ENCODE measurements at regions not wholly inside any gene's neighbourhood (a gene's known extent, or its start where the extent isn't known, plus 50 kb on each side); places are given as distances from the start of the nearest gene placed in this dataset.

DNA sequence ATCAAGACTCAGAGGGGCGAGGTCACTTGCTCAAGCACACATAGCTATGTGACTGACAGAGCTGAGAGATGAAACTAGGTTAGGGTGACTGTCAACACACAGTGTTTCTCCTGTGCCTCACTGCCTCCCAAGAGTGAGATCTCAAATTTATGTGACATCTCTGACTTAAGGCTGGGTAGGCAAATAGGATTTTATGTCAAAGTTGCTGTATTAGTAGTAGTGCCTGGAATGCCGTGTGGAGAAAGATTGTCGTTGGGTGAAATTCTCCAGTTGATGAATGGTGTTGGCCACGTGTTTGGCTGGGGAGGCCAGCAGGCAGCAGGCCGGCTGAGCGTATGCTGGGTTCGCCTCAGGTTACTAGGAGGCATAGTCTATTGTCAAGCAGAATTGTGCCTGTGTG is 148.3 kb upstream of the BMPER start:
- peak; percentile 89 for DNase-seq

DNA sequence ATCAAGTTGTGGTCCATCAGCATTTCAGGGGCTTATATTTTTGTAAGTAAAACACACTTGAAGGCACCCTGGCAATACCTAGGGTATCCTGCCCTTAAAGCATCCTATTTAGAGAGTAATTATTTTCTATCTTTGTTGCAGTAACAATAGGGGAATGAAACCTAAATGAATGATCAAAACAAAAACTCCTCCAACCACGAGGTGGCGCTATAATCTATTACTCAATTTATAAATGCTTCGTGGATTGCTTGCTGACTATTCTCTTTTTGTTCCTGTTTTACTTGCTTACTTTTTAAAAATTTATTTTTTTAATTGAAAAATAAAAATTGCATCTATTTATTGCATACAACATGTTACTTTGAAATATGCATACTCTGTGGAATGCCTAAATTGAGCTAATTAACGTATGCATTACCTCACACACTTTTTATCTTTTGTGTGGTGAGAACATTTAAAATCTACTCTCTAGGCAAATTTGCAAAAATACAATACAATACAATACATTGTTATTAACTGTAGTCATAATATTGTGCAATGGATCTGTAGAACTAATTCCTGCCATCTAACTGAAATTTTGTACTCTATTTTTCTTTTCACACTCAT is 147.7 kb upstream of the BMPER start:
- peak; percentile 53 for DNase-seq

DNA sequence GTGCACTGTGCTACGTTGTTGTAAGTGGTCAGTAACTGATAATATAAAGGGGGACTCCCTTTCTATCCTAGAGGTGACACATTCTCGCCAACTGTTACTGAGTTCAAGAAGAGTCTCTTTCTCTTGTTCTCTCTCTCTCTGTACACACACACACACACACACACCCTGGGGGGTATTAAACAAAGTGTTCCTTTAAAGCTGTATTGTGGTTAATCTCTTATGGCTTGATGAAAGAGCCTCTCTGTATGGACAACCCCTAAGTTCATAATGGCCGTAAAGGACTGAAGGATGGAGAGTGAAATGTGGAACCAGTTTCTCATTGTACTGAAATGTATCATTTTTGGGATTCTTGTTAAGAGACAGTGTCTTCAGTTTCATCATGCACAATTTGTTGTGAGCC is 145.2 kb upstream of the BMPER start:
- DNase-seq = no peak

DNA sequence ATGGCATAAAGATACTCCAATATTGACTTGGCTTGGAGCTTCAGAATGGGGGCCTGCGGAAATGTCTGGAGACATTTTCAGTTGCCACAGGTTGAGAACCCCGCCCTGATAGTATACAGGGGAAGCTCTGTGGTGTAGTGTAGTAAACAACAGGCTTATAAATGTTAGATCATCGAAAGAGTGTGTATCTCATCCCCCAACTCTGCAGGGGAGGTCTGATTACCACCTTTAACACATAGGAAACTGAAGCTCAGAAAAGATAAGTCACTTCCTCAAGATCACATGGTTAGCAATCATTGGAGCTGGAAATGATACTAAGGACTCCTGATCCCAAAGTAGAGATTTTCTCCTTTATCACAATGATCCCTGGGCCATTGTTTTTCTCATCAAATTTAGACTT is 144.5 kb upstream of the BMPER start:
- DNase-seq = no peak

DNA sequence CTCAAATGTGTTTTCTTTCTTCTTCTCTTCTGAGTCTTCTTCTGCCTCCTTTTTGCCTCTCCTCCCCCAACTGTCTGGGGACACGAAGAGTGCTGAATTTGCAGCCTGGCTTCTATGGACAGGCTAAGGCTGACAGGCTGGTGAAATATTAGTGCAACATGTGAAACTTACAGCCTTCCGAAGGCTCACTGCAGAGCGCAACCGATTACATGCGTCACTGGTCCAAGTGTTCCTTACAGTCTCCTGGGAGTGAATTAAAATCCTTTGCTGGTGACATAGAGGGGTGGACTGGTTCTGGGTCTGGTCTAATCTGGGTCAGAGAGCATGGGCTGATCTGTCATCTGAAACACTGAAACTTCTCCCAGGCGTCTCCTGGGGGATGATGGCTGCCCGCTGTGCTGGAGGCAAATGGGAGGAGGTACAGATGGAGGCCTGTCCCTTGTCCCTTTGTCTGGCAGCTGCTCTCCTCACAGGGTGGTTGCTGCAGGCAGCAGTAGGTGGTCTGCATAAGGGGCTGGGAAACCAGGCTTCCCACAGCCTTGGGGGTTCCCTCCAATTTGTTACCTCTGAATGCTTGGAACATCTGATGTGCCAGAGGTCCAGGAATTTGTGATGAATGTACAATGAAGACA is 143.8 kb upstream of the BMPER start:
- peak; percentile 73 for DNase-seq

DNA sequence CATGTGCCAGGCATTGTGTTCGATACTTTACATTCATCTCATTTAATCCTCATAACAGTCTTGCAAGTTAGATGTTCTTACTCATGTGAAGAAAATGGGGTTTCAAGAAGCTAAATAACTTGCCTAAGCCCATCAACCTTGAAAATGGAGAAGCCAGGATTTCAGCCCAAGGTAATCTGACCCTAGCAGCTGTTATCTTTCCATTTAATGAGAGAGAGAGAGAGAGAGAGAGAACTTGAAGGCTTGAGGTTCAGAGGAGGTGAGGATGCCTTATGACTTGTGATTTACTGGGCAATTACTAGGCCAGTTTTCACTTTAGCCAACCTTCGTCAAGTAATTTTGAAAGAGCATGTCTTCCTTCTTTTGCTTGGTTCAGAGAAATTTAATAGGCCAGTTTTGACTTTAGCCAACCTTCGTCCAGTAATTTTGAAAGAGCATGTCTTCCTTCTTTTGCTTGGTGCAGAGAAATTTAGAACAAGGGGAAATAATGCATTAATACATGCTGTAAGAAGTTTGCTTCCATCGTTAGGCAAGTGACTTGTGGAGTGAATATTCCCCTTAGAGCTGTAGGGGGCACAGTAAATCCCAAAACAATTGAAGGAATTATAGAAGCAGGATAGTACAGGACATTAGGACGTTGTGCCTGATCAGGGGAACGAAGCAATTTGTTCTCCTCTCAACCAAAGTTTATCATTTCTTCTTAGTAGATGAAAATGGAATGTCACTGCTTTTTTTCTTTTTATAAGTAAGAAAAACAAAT is 143.0 kb upstream of the BMPER start:
- DNase-seq = no peak

DNA sequence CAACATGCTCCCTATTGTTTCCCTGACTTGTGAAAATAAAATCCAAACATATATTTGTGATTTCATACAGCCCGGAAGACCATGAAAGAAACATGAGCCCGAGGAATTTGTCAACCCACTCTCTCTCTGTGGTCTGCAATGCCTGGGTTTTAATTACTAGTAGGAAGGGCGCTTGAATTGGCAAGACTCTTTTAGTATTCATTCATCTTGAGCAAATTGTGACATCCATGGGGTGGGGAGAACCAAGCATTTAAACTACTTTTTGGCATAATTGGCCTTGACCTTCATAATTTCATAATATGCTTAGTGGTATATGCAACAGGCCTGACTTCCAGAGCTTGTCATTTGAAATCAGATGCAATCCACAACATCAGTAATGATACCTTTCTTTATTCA is 142.4 kb upstream of the BMPER start:
- DNase-seq = peak; percentile 52

DNA sequence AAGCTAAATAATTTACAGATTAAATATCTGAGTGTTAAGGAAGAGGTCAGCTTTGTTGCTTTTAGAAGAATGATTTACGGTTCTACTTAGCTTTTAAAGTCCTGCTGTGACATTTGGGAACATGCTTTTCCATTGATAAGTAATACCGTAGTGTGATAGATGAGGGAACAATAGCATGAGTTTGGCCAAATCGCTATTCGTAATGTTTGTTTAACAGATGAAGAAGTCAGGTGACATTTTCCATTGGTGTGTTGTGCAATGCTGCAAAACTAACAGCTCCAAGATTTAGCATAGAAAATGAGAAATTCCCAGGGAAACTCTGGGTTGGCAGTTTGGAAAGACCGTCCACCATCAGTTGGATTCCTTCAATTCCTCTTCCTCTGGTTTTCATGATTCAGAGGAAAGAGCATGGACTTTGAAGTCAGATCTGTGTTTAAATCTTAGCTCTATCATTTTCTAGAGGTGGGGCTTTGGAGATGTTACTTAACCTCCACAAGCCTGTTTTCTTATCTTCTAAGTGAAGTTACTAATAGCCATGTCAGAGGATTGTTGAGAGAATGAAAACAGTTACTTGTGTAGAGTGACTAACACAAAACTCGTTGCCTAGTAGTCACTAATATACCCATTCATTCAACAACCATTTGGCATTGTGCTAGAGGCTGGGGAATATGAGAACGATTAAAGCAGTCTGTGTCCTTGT is 140.4 kb upstream of the BMPER start:
- DNase-seq = peak; percentile 64

DNA sequence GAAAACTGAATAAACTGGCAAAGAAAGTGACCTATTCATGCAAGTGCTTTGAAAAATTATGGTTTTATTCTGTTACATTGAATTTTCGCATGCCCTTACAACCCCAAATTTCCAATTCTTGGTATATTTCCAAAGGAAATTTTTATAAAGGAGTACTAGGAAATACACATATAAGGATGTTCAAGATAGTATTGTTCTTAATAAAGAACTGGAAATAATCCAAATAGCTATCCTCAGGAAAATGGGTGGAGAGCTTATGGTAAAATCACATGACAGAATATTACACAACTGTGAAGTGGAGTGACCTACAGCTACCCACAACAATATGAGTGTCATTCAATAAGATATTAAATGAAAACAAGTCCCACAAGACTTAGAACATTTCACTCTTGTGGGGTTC is 138.9 kb upstream of the BMPER start:
- DNase-seq = no peak

DNA sequence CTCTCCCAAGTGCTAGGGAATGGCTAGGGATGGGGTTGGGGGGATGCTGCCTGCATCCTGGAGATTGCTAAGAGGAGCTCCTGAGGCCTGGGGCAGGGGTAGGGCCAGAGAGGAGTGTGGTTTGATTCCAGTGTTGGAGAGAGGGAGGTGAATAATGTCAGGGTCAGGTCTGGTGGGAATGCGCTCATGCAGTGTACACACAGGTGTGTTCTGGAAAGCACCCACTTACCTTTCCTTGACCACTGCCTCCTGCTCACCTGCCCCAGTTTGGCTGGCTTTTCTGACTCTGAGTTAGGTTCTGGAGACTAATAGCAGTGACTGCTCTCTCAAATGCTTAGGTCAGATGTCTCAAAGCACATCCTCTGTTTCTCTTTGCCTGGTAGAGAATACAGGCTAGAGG is 135.4 kb upstream of the BMPER start:
- DNase-seq = no peak

DNA sequence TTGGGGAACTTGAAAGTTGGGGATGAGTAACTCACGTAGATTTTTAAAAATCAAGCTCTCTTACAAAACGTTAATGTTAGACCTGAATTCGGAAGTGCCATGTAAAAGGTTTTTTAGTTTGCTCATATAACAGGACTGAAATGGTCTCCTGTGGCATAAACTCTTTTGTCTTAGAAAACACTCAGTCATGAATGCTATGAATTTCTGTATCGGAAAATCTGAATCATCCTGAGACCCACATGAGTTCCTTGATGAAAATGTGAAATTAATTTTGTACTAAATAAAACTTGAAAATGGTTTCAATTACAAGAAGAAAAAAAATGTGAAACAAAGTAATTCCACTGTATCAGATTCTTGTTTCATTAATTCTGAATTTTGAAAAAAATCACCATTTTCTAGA is 134.8 kb upstream of the BMPER start:
- DNase-seq = no peak

DNA sequence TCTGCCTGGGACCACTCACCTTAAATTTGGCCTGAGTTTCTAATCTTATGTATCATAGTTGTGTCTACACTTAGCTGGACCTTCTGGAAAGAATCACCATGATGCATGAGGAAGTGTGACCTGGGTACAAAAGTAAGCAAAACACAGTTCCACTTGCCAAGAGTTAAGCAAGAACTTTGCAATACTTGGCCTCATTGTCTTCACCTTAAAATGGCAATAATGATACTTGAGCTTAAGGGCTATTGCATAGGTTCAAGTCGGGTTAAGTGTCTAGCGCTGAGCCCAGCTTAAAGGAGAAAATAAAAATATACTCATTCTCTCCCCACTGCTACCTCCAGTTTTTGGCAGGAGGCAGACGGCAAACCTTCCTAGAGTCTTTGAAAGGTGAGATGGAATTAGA is 133.9 kb upstream of the BMPER start:
- DNase-seq = no peak

DNA sequence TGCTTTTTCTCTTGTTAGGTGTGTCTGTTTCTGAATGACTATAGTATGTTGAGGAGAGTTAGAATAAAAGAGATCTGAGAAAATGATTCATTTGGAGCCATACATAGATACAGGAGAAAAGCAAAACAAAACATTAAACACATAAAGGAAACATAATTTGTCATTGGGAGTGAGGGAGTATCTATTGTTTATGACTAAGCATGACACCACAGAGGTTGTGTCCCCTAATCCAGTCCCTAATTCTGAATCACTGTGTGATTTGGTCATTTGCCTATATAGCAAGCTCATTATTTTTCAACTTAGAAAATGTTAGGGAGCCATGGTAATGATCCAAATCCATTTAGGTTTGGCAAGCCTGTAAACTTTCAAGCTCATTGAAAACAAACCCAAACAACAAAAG is 132.3 kb upstream of the BMPER start:
- no peak for DNase-seq

DNA sequence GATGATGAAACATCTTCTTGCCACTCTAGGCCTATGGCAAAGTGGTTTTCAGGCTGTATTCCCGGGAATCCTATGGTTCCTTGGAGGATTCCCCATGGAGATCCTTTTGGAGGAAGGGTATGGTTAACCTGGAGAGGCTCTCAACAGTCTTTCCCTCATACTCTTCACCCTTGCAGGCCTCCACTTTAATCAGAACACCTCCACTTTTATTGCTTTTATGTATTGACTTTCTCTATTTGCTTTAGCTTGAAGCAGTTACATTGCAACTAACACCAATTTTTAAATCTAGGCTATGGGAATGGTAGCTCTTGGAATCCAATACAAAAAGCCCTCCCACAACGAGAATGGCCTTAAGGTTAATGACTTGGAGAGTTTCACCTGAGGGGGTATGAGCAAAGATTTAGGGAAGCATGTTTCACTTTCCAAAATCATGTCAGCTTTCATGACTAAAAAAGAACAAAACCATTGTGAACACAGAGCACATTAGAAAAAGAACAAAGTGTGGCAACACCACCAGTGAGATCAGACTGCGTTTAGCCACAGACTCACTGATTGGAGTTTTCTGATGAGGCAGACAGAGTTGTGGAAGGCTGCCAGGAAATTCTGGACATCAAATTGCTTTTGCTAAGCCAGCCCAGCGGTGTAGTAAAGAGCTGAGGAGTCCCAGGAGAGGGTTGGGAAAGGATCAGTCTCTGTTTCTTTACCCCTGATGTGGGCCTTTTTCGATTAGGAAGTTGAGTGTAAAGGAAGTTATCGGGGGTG is 130.4 kb upstream of the BMPER start:
- peak; percentile 88 for DNase-seq

DNA sequence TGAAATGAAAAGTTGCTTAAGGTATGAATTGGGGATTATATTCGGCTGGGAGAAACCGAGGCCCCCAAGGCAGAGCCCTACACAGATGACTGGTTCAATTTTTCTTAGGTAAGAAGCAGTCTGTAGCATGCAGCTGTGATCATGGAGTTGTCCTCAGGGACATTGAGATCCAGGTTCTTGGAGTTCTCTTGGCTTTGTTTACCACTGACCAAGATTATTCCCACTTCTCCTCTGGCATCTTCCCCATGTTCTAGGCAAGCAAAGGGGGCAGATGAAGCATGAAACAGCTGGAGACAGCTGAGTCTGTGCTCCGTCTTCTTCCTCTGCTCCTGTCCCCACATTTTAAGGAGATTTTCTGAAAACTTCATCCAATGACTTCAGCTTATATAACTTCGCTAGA is 129.5 kb upstream of the BMPER start:
- DNase-seq = no peak

DNA sequence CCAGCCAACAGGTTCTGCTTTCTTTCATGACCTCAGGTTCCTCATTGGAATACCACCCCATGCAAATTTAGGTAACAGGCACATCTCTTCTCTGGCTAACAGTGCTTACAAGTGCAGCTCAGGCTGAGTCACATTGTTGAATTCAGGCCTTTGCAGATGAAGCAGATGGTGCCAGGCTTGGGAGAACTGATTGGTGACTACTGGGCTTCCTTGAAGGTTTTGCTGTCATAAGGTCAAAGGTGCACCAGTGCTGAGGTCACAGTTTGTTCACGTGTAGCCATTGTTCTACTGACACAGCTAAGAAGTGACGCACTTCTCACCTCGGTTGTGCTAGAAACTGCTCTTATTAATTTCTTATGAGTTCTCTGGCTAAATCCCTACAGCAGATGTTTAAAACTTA is 128.6 kb upstream of the BMPER start:
- DNase-seq = peak; percentile 17

DNA sequence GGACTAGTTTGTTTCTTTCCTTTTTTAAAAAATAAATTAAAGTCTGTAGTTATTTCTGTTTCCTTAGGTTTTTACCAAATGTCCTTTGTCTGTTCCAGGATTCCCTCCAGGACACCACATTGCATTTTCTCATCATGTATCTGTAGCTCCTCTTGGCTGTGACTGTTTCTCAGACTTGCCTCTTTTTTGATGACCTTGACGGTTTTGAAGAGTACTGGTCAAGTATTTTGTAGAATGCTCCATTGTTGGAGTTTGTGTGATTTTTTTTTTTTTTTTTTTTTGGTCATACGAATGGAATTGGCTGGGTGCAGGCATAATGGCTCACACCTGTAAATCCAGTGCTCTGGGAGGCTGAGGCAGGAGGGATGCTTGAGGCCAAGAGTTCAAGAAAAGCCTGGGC is 127.1 kb upstream of the BMPER start:
- DNase-seq = no peak

DNA sequence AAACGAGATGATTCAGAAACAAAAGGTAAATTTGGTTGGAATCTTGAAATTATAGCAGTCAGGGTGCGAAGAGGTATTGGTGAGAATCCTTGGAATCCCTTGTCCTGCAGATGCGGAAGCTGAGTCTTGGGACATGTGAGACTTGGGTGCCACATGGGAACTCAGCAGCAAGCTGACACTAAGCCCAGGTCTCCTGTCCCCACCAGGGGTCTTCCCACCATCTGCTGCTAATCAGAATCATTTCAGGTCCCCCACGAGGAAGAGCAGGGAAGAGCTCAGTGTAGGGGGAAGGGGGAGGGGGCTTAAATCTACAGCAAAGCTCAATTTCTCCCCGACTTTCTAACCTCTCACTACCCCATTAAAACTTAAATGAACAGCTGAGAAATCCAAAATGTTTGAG is 126.1 kb upstream of the BMPER start:
- no peak for DNase-seq

DNA sequence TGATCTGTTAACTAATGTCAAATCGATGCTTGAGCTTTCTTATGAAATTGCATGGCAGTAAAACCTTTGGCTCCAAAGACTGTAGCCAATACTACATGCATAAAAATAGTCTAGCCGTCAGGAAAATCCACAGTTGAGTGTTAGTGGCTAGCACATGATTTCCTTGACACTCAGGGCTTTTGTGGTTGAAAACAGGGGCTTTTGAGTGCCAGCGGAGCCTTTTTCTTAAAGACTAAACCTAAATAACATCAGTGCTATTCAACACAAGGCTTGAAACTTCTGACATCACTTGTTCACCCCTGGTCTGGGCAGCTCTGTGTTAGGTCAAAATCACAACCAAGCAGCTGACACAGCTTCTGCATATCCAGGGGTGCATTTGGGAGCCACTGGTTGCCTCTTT is 124.2 kb upstream of the BMPER start:
- no peak for DNase-seq

DNA sequence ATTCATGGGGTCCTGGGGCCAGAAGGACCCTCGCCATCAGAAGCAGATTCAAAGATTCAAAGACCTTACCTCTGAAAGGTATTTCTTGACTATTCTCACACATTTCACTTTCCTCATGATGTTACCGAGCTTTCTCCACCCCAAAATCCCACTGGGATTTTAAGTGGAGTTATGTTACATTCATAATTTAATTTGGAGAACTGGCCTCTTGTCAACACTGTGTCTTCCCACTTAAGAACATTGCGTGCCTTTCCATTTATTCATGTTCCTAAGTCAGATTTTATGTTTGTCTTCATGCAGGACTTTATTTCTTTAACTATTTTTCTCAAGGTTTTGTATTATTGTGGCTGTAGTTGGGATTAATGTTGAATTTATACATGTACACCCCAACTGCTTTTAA is 123.5 kb upstream of the BMPER start:
- DNase-seq = no peak

DNA sequence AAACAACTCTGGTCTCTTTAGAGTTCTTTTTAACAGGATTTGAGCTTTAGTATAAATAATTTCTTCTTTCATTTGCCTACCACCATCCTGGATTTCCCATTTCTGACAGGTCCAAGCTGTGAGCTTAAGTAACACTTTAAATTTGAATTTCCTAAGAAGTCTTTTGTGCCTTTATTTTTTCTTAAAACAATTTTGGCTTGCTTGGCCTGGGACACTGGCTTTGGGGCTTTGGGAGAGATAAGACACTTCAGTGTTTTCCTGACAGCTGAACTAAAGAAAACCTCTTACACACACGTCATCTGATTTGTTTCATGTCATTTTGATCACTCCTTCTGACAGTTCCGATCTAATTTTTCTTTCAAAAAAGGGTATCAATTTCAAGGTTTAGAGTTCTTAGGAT is 121.3 kb upstream of the BMPER start:
- no peak for DNase-seq

DNA sequence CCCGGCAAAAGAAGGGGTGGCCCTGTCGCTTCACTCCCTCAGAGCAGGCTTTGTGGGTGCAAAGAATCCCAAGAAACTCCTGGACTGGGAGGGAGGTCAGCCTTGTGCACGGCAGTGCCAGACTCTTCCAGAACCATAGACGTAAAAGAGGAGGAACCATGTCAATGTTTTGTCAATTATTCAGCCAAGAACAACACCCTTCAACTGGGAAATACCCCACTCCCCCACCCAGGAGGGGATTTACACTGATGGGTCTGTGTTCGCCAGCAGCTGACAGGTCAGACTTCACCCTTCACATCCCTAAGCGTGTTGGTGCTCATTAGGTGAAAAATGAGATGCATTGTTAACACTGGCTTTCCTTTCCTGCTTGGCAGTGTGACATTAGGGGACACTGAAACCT is 116.8 kb upstream of the BMPER start:
- no peak for DNase-seq

Data from fibroblast of skin of abdomen (primary cell).